HepG2 (cell line): ENCODE measurements at regions not wholly inside any gene's neighbourhood (a gene's known extent, or its start where the extent isn't known, plus 50 kb on each side); places are given as distances from the start of the nearest gene placed in this dataset.
A peak's percentile ranks its signal among the peaks of the same experiment; 100 is the strongest.

Experiments used
- IRF2 ChIP-seq: IDR thresholded peaks from 2 replicates; pipeline ENCODE4 v1.6.1; 2018; ENCODE audit warnings: missing genetic modification reagents, missing compliant biosample characterization
- ISL2 ChIP-seq: sonication (generic); formaldehyde crosslinking; IDR thresholded peaks from 2 replicates; pipeline ENCODE4 v1.5.0; 2020; ENCODE audit warnings: missing genetic modification reagents
- MAFG ChIP-seq: sonication (generic); formaldehyde crosslinking; IDR thresholded peaks from 2 replicates; pipeline ENCODE4 v1.5.1; 2020; ENCODE audit warnings: mild to moderate bottlenecking, missing genetic modification reagents
- MED13 ChIP-seq: sonication (generic); formaldehyde crosslinking; IDR thresholded peaks from 2 replicates; pipeline ENCODE4 v1.5.0; 2020; ENCODE audit warnings: missing genetic modification reagents
- MYNN ChIP-seq: sonication (generic); formaldehyde crosslinking; IDR thresholded peaks from 2 replicates; pipeline ENCODE4 v1.4.0; 2020; ENCODE audit warnings: mild to moderate bottlenecking, low read depth, missing genetic modification reagents
- SMARCE1 ChIP-seq: fragments of 450-650 bp; IDR thresholded peaks from 2 replicates; pipeline ENCODE4 v1.6.1; 2017; ENCODE audit warnings: borderline replicate concordance
- TBL1XR1 ChIP-seq: fragments of 150-350 bp; IDR thresholded peaks from 2 replicates; pipeline ENCODE4 v1.6.1; 2014; ENCODE audit warnings: borderline replicate concordance, low read length; ENCODE audit not compliant: partially characterized antibody
- ZBTB21 ChIP-seq: sonication (generic); formaldehyde crosslinking; IDR thresholded peaks from 2 replicates; pipeline ENCODE4 v1.4.0; 2020; ENCODE audit warnings: missing genetic modification reagents
- ZMAT3 ChIP-seq: sonication (generic); formaldehyde crosslinking; conservative IDR thresholded peaks from 2 replicates; pipeline ENCODE4 v1.7.0; 2021; ENCODE audit warnings: missing genetic modification reagents
- ZNF382 ChIP-seq: sonication (generic); formaldehyde crosslinking; IDR thresholded peaks from 2 replicates; pipeline ENCODE4 v1.5.0; 2020; ENCODE audit warnings: missing genetic modification reagents, mild to moderate bottlenecking, borderline replicate concordance
- ZNF543 ChIP-seq: sonication (generic); formaldehyde crosslinking; IDR thresholded peaks from 2 replicates; pipeline ENCODE4 v1.4.0; 2020; ENCODE audit warnings: mild to moderate bottlenecking, missing genetic modification reagents
- ZZZ3 ChIP-seq: sonication (generic); formaldehyde crosslinking; IDR thresholded peaks from 2 replicates; pipeline ENCODE4 v1.4.0; 2020; ENCODE audit warnings: missing genetic modification reagents, mild to moderate bottlenecking, borderline replicate concordance
- TF ChIP-seq, protein P1 (sequence below): sonication (generic); formaldehyde crosslinking; IDR thresholded peaks from one replicate; pipeline ENCODE4 v1.5.1; 2020; ENCODE audit warnings: mild to moderate bottlenecking, missing genetic modification reagents; ENCODE audit errors: not compliant biosample characterization
- TF ChIP-seq, protein P2 (sequence below): sonication (generic); formaldehyde crosslinking; IDR thresholded peaks from 2 replicates; pipeline ENCODE4 v1.9.0; 2021; ENCODE audit warnings: missing genetic modification reagents, borderline replicate concordance
- TF ChIP-seq, protein P3 (sequence below): sonication (generic); formaldehyde crosslinking; IDR thresholded peaks from 2 replicates; pipeline ENCODE4 v1.9.0; 2021; ENCODE audit warnings: missing genetic modification reagents, mild to moderate bottlenecking, borderline replicate concordance
- TF ChIP-seq, protein P4 (sequence below): sonication (generic); formaldehyde crosslinking; IDR thresholded peaks from 2 replicates; pipeline ENCODE4 v1.4.0; 2020; ENCODE audit warnings: mild to moderate bottlenecking, missing genetic modification reagents

DNA sequence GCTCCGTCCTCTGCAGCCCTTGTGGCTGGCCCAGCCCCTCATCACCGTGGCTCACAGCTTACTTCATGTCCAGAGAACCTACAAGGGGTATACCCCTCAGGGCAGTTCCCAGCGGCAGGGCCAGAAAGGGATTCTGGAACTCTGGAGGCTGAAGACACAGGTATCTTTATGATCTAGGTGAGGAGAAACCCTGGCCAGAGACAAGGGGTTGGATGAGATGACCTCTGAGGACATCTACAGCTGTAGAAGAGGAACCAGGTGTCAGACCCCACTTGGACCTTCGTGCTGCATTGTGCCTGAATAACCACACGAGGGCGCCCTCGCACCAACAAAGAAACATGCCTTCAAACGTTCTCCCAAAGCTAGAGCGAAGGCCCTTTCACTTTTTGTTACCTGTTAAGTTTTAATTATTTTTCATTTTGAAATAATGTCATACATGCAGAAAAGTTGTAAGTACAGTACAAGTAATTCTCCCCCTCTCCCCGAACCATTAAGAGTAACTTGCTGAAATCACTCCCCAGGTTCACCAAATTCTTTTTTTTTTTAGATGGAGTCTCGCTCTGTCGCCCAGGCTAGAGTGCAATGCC lies 118.7 kb upstream of the SMAD3 start (continued):
- TF ChIP-seq, protein P1, sequence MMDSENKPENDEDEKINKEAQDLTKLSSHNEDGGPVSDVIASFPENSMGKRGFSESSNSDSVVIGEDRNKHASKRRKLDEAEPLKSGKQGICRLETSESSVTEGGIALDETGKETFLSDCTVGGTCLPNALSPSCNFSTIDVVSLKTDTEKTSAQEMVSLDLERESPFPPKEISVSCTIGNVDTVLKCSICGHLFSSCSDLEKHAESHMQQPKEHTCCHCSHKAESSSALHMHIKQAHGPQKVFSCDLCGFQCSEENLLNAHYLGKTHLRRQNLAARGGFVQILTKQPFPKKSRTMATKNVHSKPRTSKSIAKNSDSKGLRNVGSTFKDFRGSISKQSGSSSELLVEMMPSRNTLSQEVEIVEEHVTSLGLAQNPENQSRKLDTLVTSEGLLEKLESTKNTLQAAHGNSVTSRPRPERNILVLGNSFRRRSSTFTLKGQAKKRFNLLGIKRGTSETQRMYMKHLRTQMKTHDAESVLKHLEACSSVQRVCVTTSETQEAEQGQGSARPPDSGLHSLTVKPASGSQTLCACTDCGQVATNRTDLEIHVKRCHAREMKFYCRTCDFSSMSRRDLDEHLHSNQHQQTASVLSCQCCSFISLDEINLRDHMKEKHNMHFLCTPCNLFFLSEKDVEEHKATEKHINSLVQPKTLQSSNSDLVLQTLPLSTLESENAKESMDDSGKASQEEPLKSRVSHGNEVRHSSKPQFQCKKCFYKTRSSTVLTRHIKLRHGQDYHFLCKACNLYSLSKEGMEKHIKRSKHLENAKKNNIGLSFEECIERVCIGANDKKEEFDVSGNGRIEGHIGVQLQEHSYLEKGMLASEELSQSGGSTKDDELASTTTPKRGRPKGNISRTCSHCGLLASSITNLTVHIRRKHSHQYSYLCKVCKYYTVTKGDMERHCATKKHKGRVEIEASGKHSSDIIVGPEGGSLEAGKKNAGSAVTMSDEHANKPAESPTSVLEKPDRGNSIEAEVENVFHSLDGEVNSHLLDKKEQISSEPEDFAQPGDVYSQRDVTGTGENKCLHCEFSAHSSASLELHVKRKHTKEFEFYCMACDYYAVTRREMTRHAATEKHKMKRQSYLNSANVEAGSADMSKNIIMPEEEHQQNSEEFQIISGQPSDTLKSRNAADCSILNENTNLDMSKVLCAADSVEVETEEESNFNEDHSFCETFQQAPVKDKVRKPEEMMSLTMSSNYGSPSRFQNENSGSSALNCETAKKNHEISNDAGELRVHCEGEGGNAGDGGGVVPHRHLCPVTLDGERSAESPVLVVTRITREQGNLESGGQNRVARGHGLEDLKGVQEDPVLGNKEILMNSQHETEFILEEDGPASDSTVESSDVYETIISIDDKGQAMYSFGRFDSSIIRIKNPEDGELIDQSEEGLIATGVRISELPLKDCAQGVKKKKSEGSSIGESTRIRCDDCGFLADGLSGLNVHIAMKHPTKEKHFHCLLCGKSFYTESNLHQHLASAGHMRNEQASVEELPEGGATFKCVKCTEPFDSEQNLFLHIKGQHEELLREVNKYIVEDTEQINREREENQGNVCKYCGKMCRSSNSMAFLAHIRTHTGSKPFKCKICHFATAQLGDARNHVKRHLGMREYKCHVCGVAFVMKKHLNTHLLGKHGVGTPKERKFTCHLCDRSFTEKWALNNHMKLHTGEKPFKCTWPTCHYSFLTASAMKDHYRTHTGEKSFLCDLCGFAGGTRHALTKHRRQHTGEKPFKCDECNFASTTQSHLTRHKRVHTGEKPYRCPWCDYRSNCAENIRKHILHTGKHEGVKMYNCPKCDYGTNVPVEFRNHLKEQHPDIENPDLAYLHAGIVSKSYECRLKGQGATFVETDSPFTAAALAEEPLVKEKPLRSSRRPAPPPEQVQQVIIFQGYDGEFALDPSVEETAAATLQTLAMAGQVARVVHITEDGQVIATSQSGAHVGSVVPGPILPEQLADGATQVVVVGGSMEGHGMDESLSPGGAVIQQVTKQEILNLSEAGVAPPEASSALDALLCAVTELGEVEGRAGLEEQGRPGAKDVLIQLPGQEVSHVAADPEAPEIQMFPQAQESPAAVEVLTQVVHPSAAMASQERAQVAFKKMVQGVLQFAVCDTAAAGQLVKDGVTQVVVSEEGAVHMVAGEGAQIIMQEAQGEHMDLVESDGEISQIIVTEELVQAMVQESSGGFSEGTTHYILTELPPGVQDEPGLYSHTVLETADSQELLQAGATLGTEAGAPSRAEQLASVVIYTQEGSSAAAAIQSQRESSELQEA (CRISPR knock-in tag), result no peak
- TF ChIP-seq, protein P2, sequence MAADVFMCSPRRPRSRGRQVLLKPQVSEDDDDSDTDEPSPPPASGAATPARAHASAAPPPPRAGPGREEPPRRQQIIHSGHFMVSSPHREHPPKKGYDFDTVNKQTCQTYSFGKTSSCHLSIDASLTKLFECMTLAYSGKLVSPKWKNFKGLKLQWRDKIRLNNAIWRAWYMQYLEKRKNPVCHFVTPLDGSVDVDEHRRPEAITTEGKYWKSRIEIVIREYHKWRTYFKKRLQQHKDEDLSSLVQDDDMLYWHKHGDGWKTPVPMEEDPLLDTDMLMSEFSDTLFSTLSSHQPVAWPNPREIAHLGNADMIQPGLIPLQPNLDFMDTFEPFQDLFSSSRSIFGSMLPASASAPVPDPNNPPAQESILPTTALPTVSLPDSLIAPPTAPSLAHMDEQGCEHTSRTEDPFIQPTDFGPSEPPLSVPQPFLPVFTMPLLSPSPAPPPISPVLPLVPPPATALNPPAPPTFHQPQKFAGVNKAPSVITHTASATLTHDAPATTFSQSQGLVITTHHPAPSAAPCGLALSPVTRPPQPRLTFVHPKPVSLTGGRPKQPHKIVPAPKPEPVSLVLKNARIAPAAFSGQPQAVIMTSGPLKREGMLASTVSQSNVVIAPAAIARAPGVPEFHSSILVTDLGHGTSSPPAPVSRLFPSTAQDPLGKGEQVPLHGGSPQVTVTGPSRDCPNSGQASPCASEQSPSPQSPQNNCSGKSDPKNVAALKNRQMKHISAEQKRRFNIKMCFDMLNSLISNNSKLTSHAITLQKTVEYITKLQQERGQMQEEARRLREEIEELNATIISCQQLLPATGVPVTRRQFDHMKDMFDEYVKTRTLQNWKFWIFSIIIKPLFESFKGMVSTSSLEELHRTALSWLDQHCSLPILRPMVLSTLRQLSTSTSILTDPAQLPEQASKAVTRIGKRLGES (CRISPR knock-in tag), result no peak
- no peak for TF ChIP-seq ZZZ3 (CRISPR knock-in tag)
- no peak for TF ChIP-seq ZNF382 (CRISPR knock-in tag)
- no peak for TF ChIP-seq MED13 (CRISPR knock-in tag)
- no peak for TF ChIP-seq SMARCE1
- TF ChIP-seq, protein P3, sequence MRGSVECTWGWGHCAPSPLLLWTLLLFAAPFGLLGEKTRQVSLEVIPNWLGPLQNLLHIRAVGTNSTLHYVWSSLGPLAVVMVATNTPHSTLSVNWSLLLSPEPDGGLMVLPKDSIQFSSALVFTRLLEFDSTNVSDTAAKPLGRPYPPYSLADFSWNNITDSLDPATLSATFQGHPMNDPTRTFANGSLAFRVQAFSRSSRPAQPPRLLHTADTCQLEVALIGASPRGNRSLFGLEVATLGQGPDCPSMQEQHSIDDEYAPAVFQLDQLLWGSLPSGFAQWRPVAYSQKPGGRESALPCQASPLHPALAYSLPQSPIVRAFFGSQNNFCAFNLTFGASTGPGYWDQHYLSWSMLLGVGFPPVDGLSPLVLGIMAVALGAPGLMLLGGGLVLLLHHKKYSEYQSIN (CRISPR knock-in tag), result no peak
- no peak for TF ChIP-seq ISL2
- no peak for TF ChIP-seq ZNF543 (CRISPR knock-in tag)
- TF ChIP-seq ZBTB21, result no peak
- no peak for TF ChIP-seq MAFG (CRISPR knock-in tag)
- TF ChIP-seq TBL1XR1, result no peak
- TF ChIP-seq, protein P4, sequence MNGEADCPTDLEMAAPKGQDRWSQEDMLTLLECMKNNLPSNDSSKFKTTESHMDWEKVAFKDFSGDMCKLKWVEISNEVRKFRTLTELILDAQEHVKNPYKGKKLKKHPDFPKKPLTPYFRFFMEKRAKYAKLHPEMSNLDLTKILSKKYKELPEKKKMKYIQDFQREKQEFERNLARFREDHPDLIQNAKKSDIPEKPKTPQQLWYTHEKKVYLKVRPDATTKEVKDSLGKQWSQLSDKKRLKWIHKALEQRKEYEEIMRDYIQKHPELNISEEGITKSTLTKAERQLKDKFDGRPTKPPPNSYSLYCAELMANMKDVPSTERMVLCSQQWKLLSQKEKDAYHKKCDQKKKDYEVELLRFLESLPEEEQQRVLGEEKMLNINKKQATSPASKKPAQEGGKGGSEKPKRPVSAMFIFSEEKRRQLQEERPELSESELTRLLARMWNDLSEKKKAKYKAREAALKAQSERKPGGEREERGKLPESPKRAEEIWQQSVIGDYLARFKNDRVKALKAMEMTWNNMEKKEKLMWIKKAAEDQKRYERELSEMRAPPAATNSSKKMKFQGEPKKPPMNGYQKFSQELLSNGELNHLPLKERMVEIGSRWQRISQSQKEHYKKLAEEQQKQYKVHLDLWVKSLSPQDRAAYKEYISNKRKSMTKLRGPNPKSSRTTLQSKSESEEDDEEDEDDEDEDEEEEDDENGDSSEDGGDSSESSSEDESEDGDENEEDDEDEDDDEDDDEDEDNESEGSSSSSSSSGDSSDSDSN, result no peak
- no peak for TF ChIP-seq ZMAT3 (CRISPR knock-in tag)
- TF ChIP-seq IRF2 (CRISPR knock-in tag), result peak; percentile 50; the same call in 1 of the 2 replicates
- TF ChIP-seq MYNN (CRISPR knock-in tag), result no peak
